CD1c-positive myeloid dendritic cell (primary cell): ENCODE measurements at regions not wholly inside any gene's neighbourhood (a gene's known extent, or its start where the extent isn't known, plus 50 kb on each side); places are given as distances from the start of the nearest gene placed in this dataset.
"Not testable (repeated sequence)": the region's sequence is repeated elsewhere in the genome, so short reads cannot be mapped to it uniquely, and the experiment has no call there.

ENCODE experiments used
- DNase-seq: peaks from one replicate; pipeline ENCODE4 v3.0.0-alpha.2; 2016; ENCODE audit errors: extremely low spot score

DNA sequence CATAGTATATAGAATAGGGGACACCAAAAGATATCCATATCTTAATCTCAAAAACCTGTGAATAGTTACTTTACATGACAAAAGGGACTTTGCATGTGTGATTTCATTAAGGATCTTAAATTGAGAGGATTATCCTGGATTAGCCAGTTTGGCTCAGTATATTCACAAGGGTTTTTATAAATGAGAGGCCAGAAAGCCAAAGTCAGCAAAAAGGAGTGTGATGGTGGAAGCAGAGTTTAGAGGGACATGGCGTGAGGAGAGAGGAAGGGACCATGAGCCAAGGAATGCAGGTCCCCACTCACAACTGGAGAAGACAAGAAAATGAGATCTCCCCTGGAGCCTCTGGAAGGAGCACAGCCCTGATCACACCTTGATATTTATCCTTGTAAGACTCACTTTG, 648.5 kb upstream of the LCORL start:
- DNase-seq: no peak

DNA sequence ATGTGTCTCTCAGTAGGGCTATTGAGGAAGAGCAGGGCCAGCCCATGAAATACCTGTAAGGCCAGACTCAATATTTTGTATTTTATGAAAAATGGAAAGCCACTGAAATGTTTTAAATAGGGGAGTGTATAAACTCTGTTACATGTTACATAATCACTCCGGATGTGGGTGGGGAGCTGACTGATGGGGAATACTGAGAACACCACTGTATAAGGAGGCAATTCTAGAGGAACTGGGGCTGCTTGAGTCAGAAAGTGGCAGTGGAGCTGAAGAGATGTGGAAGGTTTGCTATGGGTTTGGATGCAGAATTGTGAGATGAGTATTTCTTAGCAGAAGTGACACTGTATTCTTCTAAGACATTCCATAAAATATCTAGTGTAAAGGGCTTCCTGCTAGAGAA, 647.8 kb upstream of the LCORL start:
- no peak for DNase-seq

DNA sequence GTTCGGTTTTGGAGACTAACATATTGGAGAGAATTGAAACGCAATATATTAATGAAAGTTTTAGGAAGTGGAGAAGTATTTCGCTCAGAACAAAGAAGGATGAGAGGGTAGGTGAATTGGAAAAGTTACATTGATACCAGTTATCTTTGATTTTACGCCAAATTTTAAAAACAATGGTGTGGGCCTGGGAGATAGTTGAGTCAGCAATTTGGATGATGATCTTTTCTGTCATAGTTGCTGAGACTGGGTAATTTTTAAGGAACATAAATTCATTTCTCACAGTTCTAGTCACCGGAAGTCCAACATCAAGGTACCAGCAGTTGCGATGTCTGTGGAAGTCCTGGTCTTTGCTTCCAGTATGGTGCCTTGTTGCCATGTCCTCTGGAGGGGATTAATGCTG, 644.8 kb upstream of the LCORL start:
- DNase-seq: no peak

- no peak for DNase-seq
Measured at GRCh38 chr4:18664171-18664570, 642.6 kb upstream of the LCORL start.

GRCh38 chr4:18645351-18645750, 623.8 kb upstream of the LCORL start:
- DNase-seq: no peak

DNA sequence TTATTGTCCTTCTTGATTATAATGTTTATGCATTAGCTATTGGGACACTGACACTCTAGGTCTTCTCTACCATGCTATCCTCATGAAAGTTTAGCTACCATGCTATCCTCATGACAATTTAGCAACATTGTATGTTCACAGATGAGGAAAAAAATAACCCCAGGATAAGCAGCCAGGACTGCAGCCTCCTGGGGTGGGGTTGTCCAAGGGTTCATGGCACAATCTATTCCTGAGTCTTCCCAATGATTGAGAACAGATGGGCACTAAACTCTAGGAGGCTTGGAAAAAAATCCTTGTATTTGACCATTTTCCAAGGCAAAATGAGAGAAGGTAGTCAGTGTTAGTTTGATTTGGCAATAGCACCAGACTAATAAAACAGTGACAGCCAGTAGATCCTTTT, 619.8 kb upstream of the LCORL start:
- no peak for DNase-seq

DNA sequence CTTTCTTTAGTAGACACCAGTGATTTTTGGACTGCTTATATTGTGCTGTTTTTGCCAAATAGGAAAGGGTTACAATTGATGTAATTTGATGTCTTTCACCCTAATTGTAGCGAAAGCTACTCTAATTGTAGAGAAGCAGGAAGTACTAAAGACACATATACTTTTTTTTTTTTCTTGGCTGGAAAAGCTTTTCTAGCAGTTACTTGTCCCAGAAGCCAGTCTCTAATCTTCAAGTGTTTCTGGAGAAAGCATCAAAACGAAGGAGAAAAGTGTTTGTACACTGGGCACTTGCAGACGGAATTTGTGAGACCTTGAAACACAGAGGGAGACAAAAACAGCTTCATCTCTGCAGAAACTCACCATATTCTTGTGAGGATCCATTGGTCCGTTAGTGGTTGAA, 616.5 kb upstream of the LCORL start:
- no peak for DNase-seq

DNA sequence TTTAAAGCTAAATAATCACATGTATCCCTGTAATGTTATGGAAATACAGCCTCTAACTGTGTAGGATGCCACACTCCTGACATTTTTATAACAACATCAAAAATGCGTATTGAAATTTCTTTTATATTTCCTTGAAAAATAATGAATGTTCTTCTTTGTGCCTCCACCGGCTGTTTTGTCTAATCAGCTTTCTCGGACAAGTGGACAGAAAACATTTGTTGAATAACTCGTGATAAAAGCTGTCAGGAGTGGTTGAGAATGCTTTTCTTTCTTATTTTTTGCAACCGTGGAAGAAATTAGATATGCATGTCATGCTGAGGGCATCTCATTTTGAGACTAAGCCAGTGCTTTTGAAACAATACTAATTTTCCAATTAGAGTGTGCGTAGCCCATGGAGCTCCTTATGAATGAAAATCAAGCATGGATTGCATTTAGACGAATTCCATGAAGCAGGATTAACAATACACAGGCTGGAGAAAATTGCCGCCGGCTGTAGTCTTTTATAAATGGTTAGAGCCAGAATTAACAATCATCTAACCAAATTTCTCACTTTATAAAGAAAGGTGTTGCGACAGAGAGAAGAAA, 614.5 kb upstream of the LCORL start:
- DNase-seq: no peak

- no peak for DNase-seq
Measured at GRCh38 chr4:18635531-18635930, 614.0 kb upstream of the LCORL start.

DNA sequence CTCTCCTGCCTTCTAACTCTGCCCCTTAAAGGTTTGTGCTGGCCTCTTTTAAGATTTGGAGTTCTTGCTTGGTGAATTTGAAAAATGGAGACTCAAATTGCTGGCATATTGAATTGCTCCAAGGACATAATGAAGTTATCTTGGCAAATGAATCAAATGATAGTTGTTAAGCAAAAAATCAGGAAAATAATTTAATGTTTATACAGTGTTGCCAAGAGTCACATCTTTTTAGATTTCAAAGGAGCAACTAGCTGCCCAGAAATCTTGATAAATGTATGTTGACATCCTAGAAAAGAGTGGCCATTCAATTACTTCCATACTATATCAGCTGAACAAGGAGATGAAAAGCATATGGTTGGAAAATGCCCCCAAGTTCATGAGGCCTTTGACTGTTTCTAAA, 610.0 kb upstream of the LCORL start:
- no peak for DNase-seq

- no peak for DNase-seq
Measured at GRCh38 chr4:18630218-18631110, 608.9 kb upstream of the LCORL start.

GRCh38 chr4:18627447-18628005, 606.0 kb upstream of the LCORL start:
- DNase-seq: no peak

DNA sequence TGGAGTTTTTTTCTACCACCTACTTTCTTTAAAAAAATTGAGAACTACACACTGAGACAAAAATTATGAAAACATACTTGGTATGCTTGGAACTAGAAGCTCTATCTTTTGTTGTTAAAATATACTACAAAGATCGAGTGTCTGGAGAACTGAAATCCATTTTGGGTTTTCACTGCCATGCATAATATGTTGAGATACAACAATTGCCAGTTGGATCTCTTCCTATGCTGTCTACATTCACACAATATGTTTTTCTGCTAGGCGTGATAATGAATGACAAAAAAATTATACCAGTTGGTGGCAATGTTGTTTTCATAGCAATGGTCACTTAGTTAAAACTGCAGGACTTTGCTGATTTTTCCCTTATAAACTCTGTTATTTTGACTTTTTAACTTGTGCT, 605.4 kb upstream of the LCORL start:
- DNase-seq: no peak

DNA sequence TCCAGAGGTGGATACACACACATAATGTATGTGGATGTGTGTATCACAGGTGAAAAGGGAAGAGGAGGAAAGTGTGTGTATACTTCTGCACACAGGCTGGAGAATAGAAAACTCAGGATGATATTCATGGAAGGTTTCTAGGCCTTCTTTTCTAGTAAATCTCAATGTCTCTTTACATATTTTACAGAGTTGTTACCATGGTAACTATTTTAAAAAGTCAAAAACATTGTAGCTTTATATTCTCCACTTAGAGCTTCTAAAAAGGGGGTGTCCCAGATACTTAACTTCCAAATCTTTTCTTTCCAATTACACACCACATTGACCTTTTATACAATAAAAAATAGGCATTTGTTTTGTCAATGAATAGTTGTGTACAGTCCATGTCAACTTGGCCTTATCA, 604.8 kb upstream of the LCORL start:
- DNase-seq: no peak

- no peak for DNase-seq
Measured at GRCh38 chr4:18621186-18621585, 599.6 kb upstream of the LCORL start.

DNA sequence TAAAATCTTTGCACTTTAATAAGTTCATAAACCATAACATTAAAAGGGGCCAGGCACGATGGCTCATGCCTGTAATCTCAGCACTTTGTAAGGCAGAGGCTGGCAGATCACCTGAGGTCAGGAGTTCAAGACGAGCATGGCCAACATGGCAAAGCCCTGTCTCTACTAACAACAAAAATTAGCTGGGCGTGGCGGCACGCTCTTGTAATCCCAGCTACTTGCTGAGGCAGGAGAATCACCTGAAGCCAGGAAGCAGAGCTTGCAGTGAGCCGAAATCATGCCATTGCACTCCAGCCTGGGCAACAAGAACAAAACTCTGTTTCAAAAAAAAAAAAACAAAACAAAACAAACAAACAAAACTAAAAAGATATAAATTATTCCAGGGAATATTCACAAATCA, 595.2 kb upstream of the LCORL start:
- DNase-seq: no peak

DNA sequence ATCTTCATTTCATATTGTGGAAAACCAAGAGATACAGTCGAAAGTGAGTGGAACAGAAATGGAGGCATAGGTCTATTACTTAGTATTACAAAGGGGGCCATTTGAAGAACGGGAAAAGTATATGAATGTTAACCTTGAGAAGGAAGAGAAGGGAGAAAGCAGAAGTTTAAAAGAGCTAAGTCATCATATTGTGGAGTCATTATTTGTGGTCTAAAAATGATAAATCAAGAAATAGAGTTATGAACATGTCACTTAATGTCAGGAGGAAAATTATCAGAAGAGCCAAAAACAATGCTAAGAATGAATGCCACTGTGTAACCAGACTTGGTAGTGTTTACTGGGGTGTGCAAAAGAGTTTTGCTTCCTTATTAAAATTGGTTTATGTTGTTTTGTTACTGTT, 589.5 kb upstream of the LCORL start:
- DNase-seq: no peak

GRCh38 chr4:18608908-18609533, 587.5 kb upstream of the LCORL start:
- DNase-seq: no peak

- not testable (repeated sequence) for DNase-seq
Measured at GRCh38 chr4:18602610-18603009, 581.1 kb upstream of the LCORL start.

DNA sequence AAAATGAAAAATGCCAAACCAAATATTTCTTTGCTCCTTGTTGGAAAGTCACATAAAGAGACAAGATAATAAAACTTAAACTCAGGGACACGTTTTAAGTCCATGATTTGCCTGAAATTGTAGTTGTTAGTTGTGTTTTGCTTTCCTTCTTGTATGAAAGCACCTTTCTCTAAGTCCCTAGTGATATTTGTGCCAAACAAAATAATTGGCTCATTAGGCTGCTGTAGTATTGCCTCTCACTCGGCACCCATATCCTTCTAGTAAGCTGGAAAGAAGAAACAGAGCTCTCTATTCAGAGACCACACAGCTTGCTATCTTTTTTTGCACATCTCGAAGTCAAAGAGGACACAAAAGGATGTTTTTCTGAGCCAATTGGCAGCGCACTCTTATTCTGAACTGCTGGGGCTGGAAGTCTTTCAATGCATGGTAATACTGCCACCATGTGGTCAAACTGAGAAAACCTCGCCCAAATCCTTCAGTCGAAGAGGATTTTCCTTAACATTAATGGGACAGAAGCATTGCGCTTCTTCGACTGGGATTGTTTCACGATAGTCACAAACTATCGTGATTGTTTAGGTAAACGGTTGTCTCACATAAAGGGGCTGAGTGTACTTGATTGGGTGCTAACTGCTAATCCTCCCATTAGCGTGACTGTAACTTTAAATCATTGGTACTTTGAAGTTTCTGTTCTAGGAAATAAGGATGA, 571.9 kb upstream of the LCORL start:
- DNase-seq: peak; percentile 68

- DNase-seq: no peak
Measured at GRCh38 chr4:18582841-18583240, 561.3 kb upstream of the LCORL start.

- DNase-seq: no peak
Measured at GRCh38 chr4:18578307-18578706, 556.8 kb upstream of the LCORL start.
